Neural progenitor cell (in vitro differentiated cells): ENCODE measurements at regions not wholly inside any gene's neighbourhood (a gene's known extent, or its start where the extent isn't known, plus 50 kb on each side); places are given as distances from the start of the nearest gene placed in this dataset.

ENCODE experiments used
- CTCF ChIP-seq: fragments of 200-600 bp; sonication (generic); IDR thresholded peaks from 2 replicates; pipeline ENCODE4 v1.5.1; 2017; ENCODE audit warnings: antibody characterized with exemption, mild to moderate bottlenecking
- EZH2phosphoT487 ChIP-seq: fragments of 200-600 bp; sonication (generic); IDR thresholded peaks from 2 replicates; pipeline ENCODE4 v1.6.1; 2017; ENCODE audit warnings: antibody characterized with exemption

GRCh38 chr12:19833775-19834501 lies 394.6 kb downstream of the AEBP2 start:
- TF ChIP-seq CTCF: no peak
- no peak for TF ChIP-seq EZH2phosphoT487
